HG03520 (cell line): ENCODE measurements at regions not wholly inside any gene's neighbourhood (a gene's known extent, or its start where the extent isn't known, plus 50 kb on each side); places are given as distances from the start of the nearest gene placed in this dataset.

Source experiments
- ATAC-seq: cut with Tn5 transposase; IDR thresholded peaks from one replicate; pipeline ENCODE4 v1.9.1; 2021; ENCODE audit warnings: mild to moderate bottlenecking, moderate library complexity; ENCODE audit not compliant: unreplicated experiment

DNA sequence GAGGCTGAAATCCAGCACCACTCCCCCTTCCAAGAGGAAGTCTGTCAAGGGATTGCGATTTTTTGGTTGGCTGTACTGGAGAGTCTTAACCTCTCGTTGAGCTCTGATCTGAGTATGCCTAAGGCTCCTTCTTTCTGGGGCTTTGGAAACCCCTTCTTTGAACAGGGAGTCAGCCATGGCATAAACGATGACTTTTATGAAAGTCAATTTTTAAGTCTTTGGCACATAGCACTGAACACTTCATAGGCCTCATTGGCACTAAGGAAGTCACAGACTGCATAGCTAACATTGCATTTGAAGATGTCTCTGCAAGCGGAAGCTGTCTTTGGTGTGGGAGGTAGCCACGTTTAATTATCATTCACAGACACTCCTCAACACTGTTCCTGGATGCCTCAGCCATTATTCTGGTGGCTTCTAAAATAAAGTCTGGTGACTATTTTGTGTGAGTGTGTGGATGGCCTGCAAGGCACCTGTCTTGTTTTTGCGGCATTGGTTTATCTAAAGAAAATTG is 148.2 kb upstream of the NCK2 start:
- no peak for ATAC-seq

GRCh38 chr2:105595536-105595935 is 149.2 kb upstream of the NCK2 start:
- ATAC-seq, result no peak

DNA sequence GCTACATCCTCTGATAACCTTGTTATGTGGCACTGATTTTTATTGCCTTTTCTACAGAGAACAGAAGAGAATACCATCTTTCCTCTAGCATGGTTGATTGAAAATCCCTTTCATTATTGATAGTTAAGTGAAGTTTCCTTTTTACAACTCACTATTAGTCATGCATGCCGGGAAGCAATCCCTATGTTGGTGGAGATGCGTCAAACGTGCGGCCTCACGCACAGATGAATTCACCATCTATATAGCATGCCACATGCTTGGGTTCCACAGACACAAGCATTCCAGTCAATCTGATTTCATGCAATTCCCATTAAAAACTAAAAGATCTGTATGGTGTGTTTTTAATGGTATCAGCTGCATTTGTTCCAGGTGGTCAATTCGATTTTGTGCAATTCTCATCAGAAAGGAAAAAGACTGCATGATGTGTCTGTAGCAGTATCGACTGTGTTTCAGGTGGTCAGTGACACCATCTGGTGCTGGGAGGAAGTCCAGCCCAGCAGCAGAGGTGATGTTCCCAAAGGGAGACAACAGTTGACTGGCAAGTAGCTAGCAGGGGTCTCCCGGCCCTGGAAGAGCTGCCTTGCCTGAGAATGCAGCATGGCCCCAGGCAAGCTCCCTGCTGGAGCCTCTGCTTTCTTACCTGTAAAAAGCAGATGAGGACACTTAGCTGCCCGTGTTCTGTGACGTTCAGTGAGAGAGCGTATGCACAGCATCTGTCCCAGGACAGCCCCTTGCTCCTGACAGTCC is 151.3 kb upstream of the NCK2 start:
- no peak for ATAC-seq

- no peak for ATAC-seq
Observed at GRCh38 chr2:105592288-105592687, 152.4 kb upstream of the NCK2 start.

DNA sequence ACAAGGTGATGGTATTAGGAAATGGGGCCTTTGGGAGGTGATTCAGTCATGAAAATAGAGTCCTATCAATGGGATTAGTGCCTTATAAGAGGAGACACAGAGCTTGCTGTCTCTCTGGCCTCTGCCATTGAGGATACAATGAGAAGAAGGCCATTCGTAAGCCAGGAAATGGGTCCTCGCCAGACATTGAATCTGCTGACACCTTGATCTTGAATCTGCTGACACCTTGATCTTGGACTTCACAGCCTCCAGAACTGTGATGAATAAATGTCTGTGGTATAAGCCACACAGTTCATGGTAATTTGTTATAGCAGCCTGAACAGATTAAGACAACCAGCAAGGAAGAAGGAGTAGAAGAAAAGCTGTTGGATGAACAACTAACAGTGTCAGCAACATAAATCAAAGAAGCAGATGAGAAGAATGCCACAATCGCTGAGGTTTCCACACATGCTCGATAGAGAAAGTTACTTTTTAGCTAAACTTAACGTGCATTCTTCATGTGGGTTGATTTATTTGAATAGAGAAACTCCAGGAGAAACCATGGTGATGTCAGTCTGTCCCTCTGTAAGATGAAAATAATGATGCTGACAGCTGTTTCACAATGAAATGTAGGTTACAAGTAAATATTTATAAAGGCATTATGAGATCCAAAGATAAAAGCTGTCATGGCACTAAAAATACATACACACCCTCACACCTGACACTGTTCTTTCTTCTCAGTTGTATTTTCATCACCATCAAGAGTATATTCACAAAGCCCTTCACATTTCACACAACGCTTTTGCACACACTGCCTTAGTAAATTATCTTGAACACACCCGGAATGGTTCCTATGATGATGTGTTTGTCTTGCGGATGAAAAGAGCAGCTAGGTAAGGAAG is 153.7 kb upstream of the NCK2 start:
- ATAC-seq, result no peak

DNA sequence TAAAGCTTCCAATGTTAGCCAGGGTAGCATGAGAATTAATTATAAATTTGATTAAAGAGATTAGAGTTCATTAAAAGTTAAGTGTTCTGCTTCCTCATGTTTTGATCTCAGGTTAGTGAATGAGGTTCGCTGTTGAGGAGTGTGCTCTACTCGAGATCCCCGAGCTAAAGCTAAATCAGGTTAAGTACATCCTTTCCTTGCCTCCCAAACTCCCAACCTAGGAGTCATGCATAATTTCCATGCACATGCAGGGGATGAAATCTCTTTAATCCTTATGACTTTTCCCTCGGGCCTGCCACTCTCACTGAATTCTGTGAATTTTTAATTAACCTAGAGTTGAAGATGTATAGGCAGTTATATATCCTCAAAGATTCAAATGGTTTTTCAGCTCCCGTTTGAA is 156.1 kb upstream of the NCK2 start:
- ATAC-seq, result no peak

- no peak for ATAC-seq
Observed at GRCh38 chr2:105587637-105588036, 157.1 kb upstream of the NCK2 start.

DNA sequence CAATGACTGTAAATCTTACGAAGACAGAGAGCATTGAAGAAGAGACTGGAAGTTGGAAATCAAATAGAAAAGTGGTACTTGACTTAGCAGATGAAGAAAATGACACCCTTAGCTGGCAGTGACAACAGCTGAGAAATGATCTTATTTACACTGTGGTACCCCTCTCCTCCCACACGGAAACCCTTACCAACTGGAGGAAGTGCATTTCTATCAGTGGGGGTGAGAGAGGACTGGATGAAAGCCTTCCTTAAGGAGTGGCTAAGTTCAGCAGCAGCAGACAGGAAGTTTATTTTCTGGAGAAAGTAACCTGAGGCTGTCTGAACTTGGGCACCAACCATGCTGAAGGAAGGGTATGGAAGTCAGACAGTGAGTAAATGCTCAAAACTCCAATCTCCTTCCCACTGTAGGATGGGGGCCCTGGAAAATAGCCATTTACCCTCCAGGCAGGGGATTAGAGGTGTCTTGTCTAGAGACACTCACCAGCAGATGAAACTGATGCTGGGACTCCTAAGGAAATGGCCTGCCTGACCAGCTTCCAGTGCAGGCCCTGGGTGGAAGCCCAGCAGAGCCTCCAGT is 160.2 kb upstream of the NCK2 start:
- no peak for ATAC-seq

- no peak for ATAC-seq
Observed at GRCh38 chr2:105582952-105583660, 161.6 kb upstream of the NCK2 start.

DNA sequence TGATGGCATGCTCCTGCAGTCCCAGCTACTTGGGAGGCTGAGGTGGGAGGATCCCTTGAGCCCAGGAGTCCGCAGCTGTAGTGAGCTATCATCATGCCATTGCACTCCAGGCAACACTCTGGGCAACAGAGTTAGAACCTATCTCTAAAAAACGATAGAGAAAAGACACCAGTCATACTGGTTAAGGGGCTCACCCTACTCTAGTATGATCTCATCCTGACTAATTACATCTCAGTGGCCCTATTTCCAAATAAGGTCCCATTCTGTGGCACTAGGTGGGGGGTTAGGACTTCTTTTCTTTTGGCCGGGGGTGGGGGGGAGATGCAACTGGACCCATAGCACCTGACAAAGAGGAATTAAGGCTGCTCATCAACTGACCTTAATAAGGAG is 163.2 kb upstream of the NCK2 start:
- ATAC-seq, result no peak

GRCh38 chr2:105580870-105581554 is 163.7 kb upstream of the NCK2 start:
- no peak for ATAC-seq

DNA sequence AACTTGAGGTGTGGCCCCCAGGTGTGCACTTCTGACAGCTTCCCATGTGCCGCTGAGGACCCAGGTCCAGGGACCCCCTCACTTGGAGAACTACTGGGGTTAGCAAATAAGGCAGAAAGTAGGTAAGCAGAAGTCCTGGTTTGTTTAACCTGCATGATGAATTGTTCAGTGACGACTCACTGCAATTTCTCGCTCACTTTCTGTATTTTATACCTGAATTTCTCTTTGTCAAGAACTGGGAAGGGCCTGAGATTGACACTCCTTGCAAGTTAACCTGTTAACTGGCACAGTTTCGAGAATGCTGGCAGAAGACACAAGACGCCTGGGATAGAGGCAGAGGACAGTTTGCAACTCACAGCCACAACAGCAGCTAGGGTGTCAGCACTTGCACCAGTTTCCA is 164.5 kb upstream of the NCK2 start:
- ATAC-seq, result no peak

GRCh38 chr2:105578166-105578565 is 166.5 kb upstream of the NCK2 start:
- no peak for ATAC-seq

DNA sequence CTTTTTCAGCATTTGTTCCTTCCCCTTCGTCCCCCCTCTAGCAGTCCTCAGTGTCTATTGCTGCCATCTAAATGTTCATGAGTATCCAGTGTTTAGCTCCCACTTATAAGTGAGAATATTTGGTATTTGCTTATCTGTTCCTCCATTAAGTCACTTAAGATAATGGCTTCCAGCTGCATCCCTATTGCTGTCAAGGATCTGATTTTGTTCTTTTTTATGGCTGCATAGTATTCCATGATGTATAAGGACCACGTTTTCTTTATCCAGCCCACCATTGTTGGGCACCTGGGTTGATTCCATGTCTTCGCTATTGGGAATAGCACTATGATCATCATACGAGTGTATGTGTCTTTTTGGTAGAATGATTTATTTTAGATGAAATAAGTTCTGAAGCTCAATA is 166.9 kb upstream of the NCK2 start:
- no peak for ATAC-seq

DNA sequence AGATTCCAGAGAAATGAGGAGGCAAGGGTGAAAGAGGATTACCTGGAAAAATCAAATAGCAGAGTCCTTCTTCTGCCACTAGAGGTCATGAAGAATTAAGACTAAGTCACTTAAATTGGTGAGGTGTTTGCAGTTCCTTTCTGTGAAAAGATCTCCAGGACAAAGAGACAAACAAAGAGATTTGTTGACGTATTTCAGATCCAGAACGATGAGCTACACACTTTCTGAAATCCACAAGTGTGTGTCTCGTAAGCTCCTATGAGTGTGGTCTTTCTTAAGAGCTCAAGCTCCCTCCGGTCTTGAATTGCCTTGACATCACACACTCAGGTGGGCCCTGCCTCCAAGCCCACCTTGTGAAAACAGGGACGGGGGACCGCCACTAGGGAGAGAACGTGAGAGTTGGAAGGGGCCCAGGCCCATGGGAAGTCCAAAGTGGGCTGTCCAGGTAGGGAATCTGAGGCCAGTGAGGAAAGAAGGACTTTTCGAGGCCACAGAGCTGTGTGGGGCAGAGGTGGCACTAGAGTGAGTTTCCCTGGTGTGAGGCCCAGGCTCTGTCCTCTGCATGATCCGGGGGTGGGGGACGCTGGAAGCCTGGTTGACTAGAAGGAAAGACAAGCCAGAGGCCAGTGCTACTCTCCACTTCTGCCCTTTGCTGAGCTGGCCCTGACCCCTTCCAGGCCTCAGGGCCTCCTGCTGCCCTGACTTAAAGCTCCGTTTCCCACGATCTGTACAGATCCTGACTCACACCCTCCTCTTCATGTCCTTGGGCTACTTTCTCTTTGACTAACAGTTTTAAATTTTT is 168.1 kb upstream of the NCK2 start:
- no peak for ATAC-seq

DNA sequence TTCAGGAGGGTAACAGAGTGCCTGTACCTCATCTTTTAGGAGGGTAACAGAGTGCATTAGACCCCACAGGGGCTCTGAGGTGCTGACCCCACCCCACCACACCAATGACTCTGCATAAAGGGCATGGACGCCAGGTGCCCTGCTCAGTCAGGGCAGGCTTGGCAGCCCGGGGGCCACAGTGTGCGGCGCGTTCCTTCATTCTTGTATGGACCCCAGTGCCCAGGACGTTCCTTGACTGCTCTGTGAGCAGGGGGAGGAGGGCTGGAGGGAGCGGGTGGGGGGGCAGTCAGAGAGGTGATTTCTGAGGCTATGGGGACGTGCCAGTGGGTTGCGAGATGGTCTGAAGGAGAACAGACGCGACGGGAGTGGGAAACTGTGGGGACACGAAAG is 168.7 kb upstream of the NCK2 start:
- ATAC-seq, result no peak

- ATAC-seq, result no peak
Observed at GRCh38 chr2:105575499-105576025, 169.2 kb upstream of the NCK2 start.

- ATAC-seq, result no peak
Observed at GRCh38 chr2:105574796-105575344, 169.8 kb upstream of the NCK2 start.
